ENCODE measurements at regions not wholly inside any gene's neighbourhood (a gene's known extent, or its start where the extent isn't known, plus 50 kb on each side); places are given as distances from the start of the nearest gene placed in this dataset.

- no peak for TF ChIP-seq POLR2AphosphoS5 (IDR thresholded peaks at IDR 0.05)
- no peak for TF ChIP-seq POLR2A (IDR thresholded peaks at IDR 0.05)
Observed at GRCh38 chr4:129823105-129823504, 727.2 kb downstream of the C4orf33 start.

All from gastroesophageal sphincter (tissue), 2 donors.